ENCODE measurements at regions not wholly inside any gene's neighbourhood (a gene's known extent, or its start where the extent isn't known, plus 50 kb on each side); places are given as distances from the start of the nearest gene placed in this dataset.

GRCh38 chr6:50259903-50260302 lies 210.2 kb upstream of the DEFB112 start:
- H3K9me3 Mint-ChIP-seq (ENCODE audit: unreplicated experiment) = peaks cover 7% of the 10 kb centered on the region
- H3K27me3 Mint-ChIP-seq (ENCODE audit: insufficient read depth, unreplicated experiment) = peaks cover 3% of the 10 kb centered on the region
- no peak overlapping the region for H3K27ac Mint-ChIP-seq (ENCODE audit: low read depth, unreplicated experiment)
- H3K4me1 Mint-ChIP-seq (ENCODE audit: insufficient read depth, unreplicated experiment) = no peaks in the 10 kb centered on the region
- ChIA-PET POLR2A (no interaction called here), CTCF (no interaction called here)
- H3K4me3 Mint-ChIP-seq (ENCODE audit: unreplicated experiment) = no peak overlapping the region
- no TSS peak for BruUV-seq (replicated peaks)
- DNase-seq (ENCODE audit: unreplicated experiment) = no peak
- intact Hi-C loops (cut with micrococcal nuclease) = no loop called here
- no peak for TF ChIP-seq CTCF (IDR thresholded peaks at IDR 0.05; ENCODE audit: unreplicated experiment)
- peaks cover 6% of the 10 kb centered on the region for H3K36me3 Mint-ChIP-seq (ENCODE audit: insufficient read depth, unreplicated experiment)

DNA sequence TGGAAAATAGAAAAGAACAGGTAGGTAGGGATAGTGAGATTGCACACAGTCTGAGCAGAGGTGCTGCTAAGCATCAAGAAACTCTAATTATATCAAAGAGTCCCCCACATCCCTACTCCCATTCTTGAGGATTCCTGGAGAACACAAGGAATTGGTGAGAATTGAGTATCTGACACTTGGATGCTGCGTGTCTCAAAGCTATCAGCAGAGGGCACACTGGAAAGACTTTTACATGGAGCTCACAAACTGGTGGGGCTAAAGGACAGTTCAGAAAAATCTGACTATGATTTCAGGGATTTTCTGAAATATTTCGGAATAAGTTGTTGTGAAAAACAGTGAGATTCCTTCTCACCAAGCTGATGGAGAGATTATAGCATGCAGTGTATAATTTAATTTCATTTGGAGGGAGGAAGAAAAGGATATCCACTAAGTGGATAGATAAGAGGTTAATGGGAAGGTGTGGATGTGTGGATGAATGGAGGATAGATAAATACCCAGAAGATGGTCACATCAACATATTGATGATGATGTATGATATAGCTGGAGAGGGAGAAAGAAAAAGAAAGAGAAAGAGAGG lies 215.4 kb upstream of the DEFB112 start:
- H3K4me1 Mint-ChIP-seq (ENCODE audit: insufficient read depth, unreplicated experiment) = no peaks in the 10 kb centered on the region
- intact Hi-C loops (cut with micrococcal nuclease) = loop anchor here (2.0 kb wide), 1 partner anchor 338 kb away; no protein-coding TSS in a partner anchor
- POLR2A ChIA-PET = interaction anchor here (0.5 kb wide), 1 partner anchor 1867 kb away, joined by 3 read pairs; no protein-coding TSS in a partner anchor
- peaks cover 12% of the 10 kb centered on the region for H3K27me3 Mint-ChIP-seq (ENCODE audit: insufficient read depth, unreplicated experiment)
- peak; percentile 35 for DNase-seq (ENCODE audit: unreplicated experiment)
- peak; percentile 29 for TF ChIP-seq CTCF (IDR thresholded peaks at IDR 0.05; ENCODE audit: unreplicated experiment)
- CTCF ChIA-PET = interaction anchor here (0.6 to 2.7 kb wide), 4 partner anchors 16 to 336 kb away, joined by 3 to 15 read pairs (median 4); no protein-coding TSS in a partner anchor
- H3K27ac Mint-ChIP-seq (ENCODE audit: low read depth, unreplicated experiment) = no peak overlapping the region
- peaks cover 7% of the 10 kb centered on the region for H3K9me3 Mint-ChIP-seq (ENCODE audit: unreplicated experiment)
- BruUV-seq (replicated peaks) = no TSS peak
- H3K4me3 Mint-ChIP-seq (ENCODE audit: unreplicated experiment) = no peak overlapping the region
- no peaks in the 10 kb centered on the region for H3K36me3 Mint-ChIP-seq (ENCODE audit: insufficient read depth, unreplicated experiment)

DNA sequence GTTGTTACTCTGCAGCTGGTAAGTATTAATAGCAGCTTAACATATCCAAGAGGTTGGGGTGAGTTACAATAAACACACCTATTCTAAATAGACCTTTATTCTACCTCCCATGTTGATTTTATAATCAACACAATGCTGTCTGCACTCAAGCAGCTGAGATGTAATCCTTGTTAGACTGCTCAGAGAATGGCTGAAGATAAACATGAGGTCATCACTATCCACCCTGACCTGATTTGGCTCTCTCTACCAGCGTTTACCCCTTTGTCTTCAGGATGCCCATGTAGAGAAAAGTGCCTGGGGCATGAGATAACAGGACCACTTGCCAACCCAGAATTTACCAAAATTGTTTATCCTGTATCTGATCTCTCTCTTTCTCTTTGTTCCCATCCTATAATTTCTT lies 220.7 kb upstream of the DEFB112 start:
- no peak for DNase-seq (ENCODE audit: unreplicated experiment)
- peaks cover 4% of the 10 kb centered on the region for H3K27me3 Mint-ChIP-seq (ENCODE audit: insufficient read depth, unreplicated experiment)
- H3K27ac Mint-ChIP-seq (ENCODE audit: low read depth, unreplicated experiment) = no peak overlapping the region
- ChIA-PET CTCF (no interaction called here), POLR2A (no interaction called here)
- BruUV-seq (replicated peaks) = no TSS peak
- TF ChIP-seq CTCF (IDR thresholded peaks at IDR 0.05; ENCODE audit: unreplicated experiment) = no peak
- peaks cover 5% of the 10 kb centered on the region for H3K9me3 Mint-ChIP-seq (ENCODE audit: unreplicated experiment)
- no peaks in the 10 kb centered on the region for H3K36me3 Mint-ChIP-seq (ENCODE audit: insufficient read depth, unreplicated experiment)
- H3K4me1 Mint-ChIP-seq (ENCODE audit: insufficient read depth, unreplicated experiment) = no peaks in the 10 kb centered on the region
- intact Hi-C loops (cut with micrococcal nuclease) = no loop called here
- H3K4me3 Mint-ChIP-seq (ENCODE audit: unreplicated experiment) = no peak overlapping the region

DNA sequence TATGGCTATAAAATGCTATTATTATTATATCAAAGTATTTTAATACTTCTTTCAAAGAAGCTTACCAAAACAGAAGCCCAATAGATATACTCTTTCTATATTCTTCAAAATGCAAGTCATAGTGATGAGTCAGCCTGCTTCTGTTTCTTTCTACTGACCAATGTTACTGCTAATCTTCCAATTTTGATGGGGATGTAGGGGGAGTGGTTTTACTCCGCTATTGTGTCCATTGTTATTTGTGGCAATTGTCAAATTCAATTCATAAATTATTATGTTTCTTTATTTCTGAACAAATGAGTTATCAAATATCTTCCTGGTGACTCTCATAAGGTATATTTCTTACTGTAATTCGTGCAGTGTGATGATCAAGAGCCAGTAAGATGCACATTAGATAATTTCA lies 221.5 kb upstream of the DEFB112 start:
- intact Hi-C loops (cut with micrococcal nuclease) = no loop called here
- POLR2A ChIA-PET = no interaction called here
- Mint-ChIP-seq H3K36me3 (ENCODE audit: insufficient read depth, unreplicated experiment) (no peaks in the 10 kb centered on the region), H3K27me3 (ENCODE audit: insufficient read depth, unreplicated experiment) (no peaks in the 10 kb centered on the region), H3K27ac (ENCODE audit: low read depth, unreplicated experiment) (no peak overlapping the region), H3K9me3 (ENCODE audit: unreplicated experiment) (peaks cover 5% of the 10 kb centered on the region), H3K4me1 (ENCODE audit: insufficient read depth, unreplicated experiment) (no peaks in the 10 kb centered on the region), H3K4me3 (ENCODE audit: unreplicated experiment) (no peak overlapping the region)
- no TSS peak for BruUV-seq (replicated peaks)
- no peak for TF ChIP-seq CTCF (IDR thresholded peaks at IDR 0.05; ENCODE audit: unreplicated experiment)
- peak; percentile 14 for DNase-seq (ENCODE audit: unreplicated experiment)
- CTCF ChIA-PET = no interaction called here
